HG03378 (cell line): ENCODE measurements at regions not wholly inside any gene's neighbourhood (a gene's known extent, or its start where the extent isn't known, plus 50 kb on each side); places are given as distances from the start of the nearest gene placed in this dataset.

Source experiments
- ATAC-seq: cut with Tn5 transposase; IDR thresholded peaks from one replicate; pipeline ENCODE4 v1.9.1; 2021; ENCODE audit warnings: mild to moderate bottlenecking, moderate library complexity; ENCODE audit not compliant: unreplicated experiment

DNA sequence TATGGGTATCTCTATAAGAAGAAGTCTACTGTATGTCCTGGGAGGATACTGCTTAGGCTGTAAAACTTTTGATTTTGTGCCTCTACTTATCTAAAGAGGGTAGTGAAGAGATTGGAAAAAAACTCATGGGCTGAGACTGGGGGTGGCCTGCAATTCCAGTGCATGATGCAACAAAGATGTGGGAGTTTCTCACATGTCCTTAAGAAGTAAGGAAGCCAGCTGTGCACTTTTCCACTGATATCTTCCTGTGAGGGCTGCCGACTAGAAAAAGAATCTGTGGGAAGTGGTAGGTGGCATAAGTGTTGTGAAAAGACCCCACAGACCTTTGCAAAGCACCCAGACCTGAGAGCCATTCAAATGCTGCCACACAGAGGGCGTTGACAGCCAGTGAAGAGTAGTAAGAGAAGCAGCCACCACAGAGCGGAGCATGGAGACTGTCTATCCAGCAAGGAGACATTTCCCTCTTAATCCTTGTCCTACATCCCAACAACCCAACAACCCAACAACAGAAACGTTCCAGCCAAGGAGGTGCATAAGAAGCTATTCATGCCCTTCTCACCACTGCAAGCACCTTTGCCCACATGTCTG is 65.1 kb downstream of the PFDN4 start:
- ATAC-seq = no peak

DNA sequence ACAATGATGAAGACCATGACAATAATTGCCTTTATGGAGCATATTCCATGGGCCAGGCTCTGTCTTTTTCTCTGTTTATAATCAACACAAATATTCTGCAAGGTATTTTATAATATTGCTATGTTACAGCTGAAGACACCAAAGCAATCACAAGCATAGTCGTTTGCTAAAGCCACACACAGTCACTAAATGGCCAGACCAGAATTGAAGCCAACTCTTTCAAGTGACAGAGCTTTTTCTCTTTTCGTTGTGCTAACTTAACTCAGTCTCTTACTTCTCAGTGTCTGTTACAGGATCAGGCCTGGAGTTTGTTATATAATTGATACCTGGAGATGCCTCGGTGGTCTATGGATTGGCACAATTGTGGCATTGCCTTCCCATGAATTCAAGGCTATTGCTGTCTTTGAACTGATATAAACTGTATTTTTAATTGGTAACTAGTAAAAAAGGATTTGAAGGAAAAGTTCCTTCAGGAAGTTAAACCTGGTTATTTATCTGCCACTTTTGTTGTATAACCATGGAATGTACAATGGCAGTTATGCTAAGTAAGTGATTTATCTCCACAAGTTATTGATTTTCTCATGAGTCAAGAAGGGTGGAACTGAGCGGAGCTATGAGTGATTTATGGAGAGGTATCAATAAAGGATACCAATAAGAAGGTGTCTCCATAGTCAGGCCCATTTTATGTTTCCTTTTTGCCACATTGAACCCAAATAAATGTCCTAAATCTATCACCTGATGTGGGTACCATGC is 67.6 kb downstream of the PFDN4 start:
- no peak for ATAC-seq

DNA sequence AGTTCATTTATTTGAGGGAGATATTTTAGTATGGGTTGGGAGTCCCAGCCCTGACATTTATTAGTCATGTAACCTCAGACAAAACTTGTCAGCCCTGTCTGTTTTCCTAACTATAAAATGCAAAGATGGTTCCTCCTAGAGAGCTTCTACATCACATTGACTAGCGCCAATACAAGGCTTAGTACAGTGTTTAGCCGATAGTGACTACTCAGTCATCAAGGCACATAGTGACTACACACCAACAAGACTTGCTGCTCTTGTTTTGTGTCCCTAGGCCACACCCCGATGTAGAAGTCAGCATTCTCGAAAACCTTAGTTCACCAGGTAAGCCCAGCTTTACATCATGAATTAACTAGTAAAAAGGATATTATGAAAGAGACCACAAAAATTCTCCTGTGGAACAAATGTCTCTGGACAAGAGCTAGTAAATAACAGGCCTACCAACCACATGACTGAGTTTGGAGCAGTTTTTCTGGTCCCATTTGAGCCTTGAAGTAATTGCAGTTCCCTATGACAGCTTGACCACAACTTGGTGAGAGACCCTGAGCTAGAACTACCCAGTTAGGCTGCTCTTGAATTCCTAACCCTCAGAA is 68.8 kb downstream of the PFDN4 start:
- no peak for ATAC-seq

DNA sequence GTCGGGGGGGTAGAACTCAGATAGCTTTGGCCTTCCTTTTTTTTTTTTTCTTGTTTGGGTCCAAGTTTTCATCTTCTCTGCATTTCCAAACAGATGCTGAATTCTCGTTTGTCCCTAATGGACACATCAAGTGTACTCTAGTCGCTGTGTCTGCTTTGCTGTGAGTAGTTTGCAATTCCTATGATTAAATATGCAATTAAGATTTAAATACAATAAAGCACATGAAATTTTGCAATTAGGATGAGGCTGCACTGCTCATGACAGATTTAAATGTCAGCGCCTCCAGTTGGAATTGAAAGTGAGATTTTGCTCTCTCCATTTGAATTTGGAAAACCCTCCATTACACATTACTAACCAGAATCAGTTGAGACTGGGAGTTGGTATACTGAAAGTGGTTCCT is 70.4 kb downstream of the PFDN4 start:
- no peak for ATAC-seq

DNA sequence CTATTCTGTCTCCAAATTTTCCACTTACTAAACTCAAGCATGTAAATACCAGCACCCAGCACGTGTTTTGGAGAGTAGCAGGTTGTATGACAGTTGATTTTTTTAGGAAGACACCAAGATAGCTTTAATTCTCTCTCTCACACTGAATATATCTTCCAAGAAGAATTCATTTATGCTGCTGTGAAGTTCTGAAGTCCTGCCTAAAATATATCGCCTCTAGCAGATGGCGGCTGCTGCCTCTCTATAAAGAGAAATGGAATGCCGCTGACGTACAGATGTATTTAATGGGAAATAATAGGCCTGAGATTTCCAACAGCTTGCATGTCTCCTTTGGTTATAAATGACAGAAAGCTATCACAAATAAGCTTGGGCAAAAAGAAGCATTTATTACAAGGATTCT is 74.7 kb downstream of the PFDN4 start:
- no peak for ATAC-seq

DNA sequence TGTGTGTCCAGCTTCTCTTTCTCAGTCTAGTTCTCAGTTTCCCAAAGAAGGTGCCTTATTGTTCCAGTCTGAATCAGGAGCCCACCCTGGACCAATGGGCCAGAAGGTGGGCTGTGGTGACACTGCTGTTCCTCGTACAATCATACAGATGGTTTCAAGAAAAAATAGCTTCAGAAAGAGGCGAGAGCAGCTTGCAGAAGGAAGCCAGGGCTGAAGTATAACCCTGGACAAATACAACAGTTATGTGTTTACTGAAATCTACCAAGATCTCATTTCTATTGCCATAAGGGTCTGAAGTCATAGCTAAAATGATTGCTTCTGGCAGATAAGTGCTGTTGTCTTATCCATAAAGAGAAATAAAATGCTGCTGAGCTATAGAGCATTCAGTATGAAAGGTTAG is 75.4 kb downstream of the PFDN4 start:
- no peak for ATAC-seq

DNA sequence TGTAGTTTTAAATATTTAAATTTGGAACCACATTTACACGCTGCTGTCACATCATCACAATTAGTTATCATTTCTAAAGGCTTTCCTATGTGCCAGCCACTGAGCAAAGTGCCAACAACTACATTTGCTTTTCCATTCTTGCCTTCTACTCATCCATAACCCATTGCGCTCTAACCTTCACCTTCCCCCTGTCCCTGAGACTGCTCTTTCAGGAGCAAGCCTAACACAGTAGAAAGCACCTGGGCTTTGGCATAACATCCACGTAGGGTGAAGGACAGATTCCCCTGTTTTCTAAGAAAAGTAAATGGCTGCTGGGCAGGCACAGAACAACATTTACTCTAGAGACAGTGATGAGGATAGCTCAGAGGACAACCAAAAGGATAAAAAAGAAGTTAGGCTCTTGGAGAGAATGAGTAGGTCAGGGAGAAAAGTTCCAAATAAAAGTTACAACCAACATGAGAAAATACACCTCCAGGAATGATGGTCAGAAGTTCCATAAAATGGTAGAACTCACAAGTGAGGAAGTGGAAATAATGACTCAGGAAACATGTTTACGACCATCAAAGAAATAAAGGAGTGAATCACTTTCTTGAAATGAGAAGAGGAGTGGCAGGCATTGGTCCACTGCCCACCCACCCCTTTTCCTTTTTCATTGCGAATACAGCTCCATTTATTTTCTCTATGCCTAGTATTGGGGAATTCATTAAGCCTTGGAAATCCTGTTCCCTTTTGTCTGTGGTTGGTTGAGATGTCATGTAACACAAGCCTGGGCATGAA is 77.2 kb downstream of the PFDN4 start:
- no peak for ATAC-seq

DNA sequence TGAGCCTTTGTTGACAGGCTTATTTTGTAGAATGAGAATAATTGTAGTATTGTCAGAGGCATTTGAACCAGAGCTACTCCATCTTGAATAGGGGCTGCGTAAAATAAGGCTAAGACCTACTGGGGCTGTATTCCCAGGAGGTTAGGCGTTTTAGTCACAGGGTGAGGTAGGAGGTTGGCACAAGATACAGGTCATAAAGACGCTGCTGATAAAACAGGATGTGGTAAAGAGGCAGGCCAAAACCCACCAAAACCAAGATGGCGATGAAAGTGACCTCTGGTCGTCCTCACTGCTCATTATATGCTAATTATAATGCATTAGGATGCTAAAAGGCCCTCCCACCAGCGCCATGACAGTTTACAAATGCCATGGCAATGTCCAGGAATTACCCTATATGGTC is 82.7 kb downstream of the PFDN4 start:
- no peak for ATAC-seq

DNA sequence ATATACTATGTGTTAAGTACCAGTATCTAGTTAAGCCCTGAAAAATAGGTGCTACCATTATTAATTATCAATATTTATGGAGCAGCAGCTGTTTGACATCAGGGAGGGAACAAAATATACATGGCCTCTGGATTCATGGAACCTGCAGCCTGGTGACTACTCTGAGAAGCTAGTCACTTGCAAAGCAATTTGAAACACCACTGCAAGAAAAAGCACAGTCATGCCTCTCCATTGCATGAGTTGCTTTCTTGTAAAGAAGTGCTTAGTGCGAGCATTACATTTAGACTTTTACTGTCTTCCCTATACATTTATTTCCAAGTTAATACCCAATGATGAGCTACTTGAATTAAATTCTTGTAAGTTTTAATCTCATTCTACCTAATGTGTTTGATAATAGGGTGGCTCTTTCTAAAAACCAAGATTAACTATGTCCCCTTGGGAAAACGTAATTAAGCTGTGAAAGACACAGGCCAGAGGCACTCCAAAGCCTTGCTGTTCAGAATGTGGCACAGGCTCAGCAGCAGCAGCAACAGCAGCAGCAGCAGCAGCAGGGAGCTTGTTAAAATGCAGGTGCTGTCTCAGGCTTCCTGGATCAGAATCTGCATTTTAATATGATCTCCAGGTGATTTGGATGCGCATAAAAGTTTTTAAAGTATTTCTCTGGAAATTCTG is 83.6 kb downstream of the PFDN4 start:
- ATAC-seq = no peak

DNA sequence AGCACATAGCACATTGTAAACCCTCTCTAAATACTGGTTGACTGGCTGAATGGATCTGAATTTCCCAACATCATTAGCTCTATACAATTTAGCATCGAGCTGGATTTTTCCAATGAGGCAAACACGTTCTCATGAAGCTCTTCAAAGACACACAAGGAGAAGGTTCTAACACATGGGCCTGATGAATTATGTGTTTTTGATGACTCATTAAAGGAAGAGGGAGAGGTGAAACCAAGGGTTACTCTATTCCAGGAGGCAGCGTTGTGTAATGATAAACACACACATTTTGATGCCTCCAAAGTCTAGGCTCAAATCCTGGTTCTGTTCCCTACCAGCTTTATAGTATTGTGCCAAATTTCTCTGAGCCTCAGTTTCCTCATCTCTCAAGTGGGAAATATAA is 84.3 kb downstream of the PFDN4 start:
- no peak for ATAC-seq

DNA sequence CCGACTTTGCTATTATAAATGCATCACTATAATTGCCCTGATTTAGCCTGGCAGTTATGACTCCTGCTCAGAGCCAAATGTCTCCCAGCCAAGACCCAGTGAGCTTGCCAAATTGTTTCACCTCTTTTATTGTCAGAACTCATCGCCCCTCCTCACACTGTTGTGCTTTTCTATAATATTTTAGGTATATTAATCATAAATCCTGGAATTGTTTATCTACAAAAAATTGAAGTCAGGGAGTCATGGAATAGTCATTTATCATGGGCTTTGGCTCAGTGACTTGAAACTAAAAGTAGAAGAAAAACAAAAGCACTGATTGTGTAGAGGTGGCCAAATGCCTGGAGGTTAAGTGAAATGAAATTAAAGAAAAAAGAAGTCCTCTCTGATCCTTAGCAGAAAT is 85.6 kb downstream of the PFDN4 start:
- ATAC-seq = no peak

DNA sequence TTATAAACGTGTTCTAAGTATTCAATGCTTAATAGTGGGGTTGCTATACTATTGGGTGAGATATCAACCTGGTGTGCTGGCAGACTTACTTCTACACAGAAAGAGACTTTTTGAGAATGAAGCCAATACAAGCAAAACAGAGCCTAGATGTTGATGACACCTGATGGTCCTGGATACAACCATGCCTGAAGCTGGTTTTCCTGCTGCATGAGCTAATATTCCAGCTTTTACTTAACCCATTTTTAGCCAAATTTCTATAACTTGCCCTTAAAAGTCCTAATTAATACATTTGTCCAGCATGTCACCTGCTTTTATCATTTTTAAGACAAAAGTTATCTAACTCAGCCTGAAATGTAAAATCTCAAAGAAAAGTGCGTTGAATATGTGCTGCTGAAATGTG is 86.2 kb downstream of the PFDN4 start:
- ATAC-seq = no peak

DNA sequence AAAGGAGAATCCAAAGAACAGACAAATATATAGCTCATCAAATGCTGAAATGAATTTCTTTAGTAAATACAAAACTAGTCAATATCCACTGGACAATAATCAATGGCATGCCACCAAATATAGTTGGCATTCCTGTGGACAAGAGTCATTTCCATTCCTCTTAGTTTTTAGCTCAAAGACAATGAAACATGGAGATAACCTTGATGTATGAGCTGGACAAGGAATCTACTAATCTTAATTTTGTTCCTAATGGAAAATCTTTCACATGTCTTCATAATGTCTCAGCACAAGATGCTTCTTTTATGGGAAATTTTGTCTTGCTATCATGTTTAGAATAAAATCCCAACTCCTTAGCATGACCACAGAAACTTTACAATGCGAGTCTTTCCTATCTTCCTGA is 87.8 kb downstream of the PFDN4 start:
- ATAC-seq = no peak

DNA sequence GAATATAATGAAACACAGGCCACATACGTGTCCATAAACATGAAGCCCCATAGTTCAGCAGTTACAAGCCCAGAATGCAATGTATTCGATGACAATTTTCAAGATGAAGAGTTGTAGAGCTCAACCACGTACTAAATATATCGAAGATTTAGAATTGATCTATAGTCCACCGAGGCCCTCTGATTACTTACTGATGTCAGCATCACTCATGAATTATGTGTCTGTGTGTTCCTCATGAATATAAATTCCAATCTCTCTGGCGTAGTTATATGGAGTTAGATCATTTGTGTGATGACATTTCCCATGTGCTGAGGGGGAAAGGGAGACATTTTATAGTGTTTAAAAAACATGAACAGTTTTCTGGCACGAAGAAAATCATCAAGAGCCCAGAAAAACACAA is 97.5 kb downstream of the PFDN4 start:
- no peak for ATAC-seq

DNA sequence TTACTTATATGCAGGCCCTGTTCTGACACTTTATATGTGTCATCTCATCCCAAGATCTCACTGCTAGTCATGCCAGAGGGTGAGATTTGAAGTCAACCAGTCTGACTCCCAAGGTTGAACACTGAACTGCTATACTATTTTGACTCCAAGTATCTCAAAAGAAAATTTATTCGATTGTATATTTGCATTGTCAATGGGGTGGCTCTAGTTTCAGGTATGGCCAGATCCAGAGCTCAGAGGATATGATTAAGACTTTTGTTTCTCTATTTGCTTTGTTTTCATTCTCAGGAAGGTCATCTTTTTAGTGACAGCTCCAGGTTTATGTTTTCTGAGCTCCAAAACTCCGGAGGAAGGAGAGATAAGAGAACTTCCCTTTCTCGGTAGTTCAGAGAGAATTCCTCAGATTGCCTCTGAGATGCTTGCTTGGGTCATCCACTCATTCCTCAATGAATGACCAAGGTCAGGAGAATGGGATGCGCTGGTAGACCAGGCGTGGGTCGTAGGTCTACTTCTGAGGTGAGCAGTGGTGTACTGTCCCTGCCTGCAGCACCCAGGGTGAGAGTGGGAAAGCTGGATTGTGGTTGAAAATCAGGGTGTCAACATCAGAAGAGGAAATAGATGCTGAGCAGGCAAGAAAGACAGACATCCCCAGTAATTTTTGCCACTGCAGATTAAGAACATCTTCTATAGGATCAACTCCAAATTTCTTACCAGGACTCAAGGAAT is 99.3 kb downstream of the PFDN4 start:
- no peak for ATAC-seq

DNA sequence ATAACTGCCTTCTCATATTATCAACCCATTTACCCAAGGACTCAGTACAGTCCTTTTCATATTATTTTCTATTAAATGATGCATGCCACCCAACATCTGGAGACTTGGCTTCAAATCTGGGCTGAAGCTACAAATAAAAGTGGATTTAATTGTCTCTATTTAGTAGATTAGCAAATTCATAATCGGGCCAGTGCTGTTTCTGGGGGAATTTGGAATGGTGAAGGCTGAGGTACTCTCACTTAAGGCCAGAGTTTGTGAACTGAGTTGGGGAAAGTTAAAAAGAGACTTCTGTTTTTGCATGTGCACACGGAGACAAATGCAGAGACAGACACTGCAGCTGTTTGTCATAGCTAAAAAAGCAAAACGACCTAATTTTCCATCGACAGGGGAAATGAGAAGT is 100.9 kb downstream of the PFDN4 start:
- no peak for ATAC-seq

DNA sequence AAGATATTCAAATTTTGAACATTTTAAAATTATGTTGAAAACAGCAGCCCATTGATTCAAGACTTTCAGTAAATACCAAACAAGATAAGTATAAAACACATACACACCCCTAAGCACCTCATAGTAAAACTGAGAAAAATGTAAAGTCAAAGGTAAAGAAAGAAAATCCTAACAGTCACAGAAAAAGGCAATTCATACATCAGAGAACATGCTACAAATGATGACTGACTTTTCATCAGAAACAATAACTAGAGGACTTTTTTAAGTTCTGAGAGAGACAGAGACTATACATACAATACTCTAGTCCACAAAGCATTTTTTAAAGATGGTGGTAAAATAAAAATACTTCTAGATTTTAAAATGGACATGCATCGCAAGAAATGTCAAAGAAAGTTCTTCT is 111.0 kb downstream of the PFDN4 start:
- no peak for ATAC-seq

DNA sequence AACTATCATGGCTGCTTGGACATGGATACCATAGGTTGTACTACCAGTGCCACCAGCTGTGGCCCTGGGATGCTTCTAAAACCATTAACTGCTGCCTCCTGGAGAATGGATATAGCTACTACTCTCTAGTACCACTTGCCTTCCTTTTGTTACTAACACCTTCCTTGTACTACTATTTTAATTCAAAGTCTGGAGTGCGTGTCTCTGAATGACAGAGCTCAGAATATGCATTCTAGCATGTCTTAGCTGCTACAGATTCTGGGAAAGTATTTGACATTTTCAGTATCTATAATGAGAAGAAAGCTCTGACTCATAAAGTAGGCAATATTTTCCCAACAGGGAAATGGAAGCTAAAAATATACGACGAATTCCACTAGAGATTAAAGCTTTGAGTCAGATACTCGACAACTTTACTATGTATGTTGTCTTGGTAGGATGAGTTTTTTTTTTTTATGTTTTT is 112.3 kb downstream of the PFDN4 start:
- ATAC-seq = no peak

DNA sequence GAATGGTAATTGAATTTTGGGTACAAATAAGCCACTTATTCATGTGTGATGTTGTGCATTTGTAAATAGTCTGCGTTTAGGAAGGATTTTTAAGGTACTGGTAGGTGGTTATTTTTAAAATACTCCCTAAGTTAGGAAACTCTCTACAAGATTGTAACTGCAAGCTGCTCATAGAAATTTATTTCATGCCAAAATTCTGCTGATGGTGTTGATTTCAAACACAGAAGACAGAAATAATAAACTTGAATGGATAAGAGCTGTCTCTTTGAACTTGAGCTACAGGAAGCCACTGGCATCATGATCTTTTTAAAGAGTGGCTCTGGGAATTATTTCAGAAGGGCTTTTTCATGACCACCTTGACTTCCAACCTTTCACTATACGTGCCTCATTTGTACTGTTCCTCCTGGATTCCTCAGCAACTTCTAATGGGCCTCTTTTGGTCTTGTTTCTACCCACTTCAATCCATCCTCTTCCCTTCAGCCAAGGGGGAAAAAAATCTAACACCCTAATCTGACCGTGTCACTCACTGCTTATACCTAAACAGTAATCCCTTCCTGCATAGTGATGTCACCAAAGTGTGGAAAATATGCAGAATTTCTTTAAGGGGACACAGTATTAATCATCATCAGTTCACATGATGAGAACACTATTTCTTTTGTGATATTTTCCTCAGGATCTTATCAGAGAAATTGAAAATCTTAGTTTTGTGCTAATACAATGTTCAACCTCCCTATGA is 113.6 kb downstream of the PFDN4 start:
- no peak for ATAC-seq

DNA sequence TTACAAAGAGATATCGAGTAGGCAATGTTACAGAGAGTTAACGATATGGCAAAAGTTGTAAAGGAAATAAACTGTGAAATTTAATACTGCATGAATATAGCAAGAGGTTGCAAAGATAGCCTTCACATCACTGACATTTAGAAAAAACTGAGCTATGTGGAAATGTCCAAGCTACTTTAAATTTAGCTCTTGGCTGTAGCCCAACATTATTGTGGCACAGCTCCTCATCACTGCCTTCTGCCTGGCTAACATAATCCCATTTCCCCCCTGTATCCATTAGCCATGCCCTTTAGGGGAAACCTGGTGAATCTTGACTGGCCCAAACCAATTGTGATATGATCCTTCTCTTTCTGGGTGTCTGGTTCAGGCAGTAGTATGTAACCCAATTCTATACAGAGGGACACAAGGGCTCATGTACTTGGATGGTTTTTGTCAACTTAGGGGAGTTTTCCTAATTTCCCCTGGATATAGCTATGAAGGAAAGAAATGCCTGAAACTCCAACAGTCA is 115.4 kb downstream of the PFDN4 start:
- no peak for ATAC-seq
